ENCODE measurements at regions not wholly inside any gene's neighbourhood (a gene's known extent, or its start where the extent isn't known, plus 50 kb on each side); places are given as distances from the start of the nearest gene placed in this dataset.
A peak's percentile ranks its signal among the peaks of the same experiment; 100 is the strongest.

DNA sequence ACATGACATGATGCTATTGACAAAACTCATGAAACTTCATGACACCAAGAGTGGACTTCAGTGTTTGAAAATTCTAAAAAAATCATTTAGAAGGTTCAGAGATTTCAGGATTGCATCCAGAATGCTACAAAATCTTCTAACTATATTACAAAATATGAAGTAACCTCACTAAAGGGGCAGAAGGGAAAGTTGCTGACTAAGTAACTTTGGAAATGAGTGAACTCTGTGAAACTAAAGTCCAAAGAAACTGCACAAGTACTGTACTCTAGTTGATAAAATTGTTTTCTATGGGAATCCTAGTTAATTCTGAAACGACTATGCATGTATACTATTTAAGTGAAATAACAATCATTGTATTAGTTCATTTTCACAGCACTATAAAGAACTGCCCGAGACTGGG lies 184.4 kb downstream of the LYPLAL1 start:
- WGBS, 4 donors: 89 to 97% (median 95%) methylated on average over 2 of the region's 2 CpGs
- Histone ChIP-seq H3K36me3 (no peaks in the 10 kb centered on the region), H3K4me1 (no peaks in the 10 kb centered on the region), H3K27me3 (no peaks in the 10 kb centered on the region), H3K27ac (no peak overlapping the region), H3K9me3 (no peaks in the 10 kb centered on the region), H3K4me3 (no peak overlapping the region)
- intact Hi-C loops (cut with DNase I): no loop called here
- TF ChIP-seq POLR2A (IDR thresholded peaks at IDR 0.05): no peak
- TF ChIP-seq, protein P1, sequence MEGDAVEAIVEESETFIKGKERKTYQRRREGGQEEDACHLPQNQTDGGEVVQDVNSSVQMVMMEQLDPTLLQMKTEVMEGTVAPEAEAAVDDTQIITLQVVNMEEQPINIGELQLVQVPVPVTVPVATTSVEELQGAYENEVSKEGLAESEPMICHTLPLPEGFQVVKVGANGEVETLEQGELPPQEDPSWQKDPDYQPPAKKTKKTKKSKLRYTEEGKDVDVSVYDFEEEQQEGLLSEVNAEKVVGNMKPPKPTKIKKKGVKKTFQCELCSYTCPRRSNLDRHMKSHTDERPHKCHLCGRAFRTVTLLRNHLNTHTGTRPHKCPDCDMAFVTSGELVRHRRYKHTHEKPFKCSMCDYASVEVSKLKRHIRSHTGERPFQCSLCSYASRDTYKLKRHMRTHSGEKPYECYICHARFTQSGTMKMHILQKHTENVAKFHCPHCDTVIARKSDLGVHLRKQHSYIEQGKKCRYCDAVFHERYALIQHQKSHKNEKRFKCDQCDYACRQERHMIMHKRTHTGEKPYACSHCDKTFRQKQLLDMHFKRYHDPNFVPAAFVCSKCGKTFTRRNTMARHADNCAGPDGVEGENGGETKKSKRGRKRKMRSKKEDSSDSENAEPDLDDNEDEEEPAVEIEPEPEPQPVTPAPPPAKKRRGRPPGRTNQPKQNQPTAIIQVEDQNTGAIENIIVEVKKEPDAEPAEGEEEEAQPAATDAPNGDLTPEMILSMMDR (IDR thresholded peaks at IDR 0.05): no peak
- ATAC-seq (no peak), DNase-seq (no peak)

DNA sequence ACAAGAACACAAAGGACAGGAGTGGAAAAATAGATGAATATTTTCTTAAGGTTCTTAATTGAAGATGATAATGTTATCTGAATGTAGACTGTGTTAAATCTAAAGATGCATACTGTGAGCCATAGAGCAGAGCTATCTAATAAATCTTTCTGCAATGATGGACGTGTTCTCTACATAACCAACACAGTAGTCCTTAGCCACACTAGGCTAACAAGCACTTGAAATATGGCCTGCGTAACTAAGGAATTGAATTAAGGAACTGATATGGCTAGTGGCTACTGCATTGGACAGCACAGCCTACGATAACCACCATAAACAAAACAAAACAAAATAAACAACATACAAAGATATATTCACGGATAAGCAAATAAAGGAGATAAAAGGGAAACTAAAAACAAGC lies 181.3 kb downstream of the LYPLAL1 start:
- ATAC-seq: no peak
- Histone ChIP-seq H3K4me1 (peaks cover 0 to 12% (median 0%) of the 10 kb centered on the region in 12 donors), H3K9me3 (no peaks in the 10 kb centered on the region), H3K27me3 (no peaks in the 10 kb centered on the region), H3K36me3 (no peaks in the 10 kb centered on the region), H3K4me3 (no peak overlapping the region), H3K27ac (no peak overlapping the region)
- no peak for DNase-seq
- TF ChIP-seq, protein P1 (IDR thresholded peaks at IDR 0.05): no peak
- TF ChIP-seq POLR2A (IDR thresholded peaks at IDR 0.05): no peak
- intact Hi-C loops (cut with DNase I): no loop called here
- WGBS, 4 donors: 89 to 94% (median 90%) methylated on average over 4 of the region's 4 CpGs

DNA sequence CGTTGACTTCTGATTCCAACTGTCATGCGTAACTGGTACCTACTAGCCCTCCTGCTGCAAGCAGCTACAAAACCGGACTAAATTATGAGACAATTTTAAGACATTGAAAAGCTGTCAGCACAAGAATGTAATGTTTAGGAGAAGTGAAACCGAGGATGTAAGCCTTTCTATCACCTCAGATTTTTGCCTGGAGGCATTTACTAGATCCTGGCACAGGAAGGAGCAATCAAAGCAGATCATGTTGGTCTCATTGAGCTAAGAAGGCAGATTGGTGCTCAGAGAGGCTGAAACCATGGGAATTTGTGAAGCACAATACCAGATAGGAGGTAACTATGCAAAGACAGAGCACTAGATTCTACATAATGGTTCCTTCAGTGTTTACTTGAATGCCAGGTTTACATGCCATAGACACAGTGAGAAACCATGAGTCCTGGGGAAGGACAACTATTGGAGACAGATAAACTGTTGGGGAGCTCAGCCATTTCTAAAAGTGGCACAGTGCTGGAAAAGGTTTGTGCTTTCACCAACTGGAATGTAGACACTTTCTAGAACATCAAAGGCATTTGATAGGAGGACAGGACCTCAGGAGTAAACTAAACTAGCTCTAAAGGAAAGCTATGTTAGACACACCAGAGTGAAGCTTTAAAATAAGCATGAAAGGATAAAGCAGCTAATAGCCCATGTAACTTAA lies 179.4 kb downstream of the LYPLAL1 start:
- intact Hi-C loops (cut with DNase I): no loop called here
- Histone ChIP-seq H3K9me3 (no peaks in the 10 kb centered on the region), H3K4me3 (no peak overlapping the region), H3K27ac (no peak overlapping the region), H3K4me1 (peaks cover 0 to 23% (median 5%) of the 10 kb centered on the region in 12 donors), H3K27me3 (no peaks in the 10 kb centered on the region), H3K36me3 (no peaks in the 10 kb centered on the region)
- ATAC-seq (peak in 1 of 4 donors; percentile 54), DNase-seq (no peak)
- no peak for TF ChIP-seq POLR2A (IDR thresholded peaks at IDR 0.05)
- TF ChIP-seq, protein P1 (IDR thresholded peaks at IDR 0.05): no peak
- 80 to 92% (median 87%) methylated on average over 4 of the region's 4 CpGs for WGBS, 4 donors

DNA sequence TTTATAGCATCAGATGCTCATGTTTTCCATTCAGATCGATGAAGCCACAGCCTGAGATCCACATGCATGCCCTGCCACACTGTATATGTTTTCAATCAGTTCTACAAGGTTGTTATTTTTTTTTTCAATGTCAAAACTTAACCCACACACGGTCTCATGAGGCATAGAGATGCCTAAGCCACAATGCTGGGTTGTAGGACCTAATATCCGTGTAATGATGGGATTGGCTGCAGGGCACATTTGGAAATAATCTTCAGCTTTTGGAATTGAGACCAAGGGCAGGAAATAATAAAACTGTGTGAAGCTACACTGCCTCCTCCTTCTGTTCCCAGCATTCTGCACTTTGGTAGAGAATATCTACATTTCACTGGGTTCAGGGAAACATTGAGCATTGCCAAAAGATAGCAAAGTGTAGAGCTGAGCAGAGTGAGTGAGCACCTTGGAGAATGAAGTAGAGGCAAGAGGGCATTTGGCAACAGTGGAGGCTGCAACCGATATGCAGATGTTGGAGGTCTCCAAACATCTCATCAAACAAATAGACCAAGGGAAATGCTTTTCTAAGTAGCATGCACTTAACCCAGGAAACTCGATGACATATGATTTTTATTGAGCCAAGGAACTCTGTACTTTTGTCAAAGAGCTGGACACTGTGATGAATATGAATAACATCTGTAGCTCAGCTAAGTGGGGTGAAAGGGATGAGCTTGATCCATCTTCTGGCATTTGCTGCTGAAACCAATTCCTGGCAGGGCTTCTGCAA lies 176.7 kb downstream of the LYPLAL1 start:
- whole genome bisulfite sequencing, 4 donors: 72 to 82% (median 78%) methylated on average over 5 of the region's 5 CpGs
- no peaks in the 10 kb centered on the region for H3K36me3 ChIP-seq
- peaks cover 0 to 34% (median 12%) of the 10 kb centered on the region in 12 donors for H3K4me1 ChIP-seq
- ATAC-seq (no peak), DNase-seq (no peak)
- no peak for TF ChIP-seq POLR2A (IDR thresholded peaks at IDR 0.05)
- TF ChIP-seq, protein P1 (IDR thresholded peaks at IDR 0.05): no peak
- H3K27me3 ChIP-seq: no peaks in the 10 kb centered on the region
- intact Hi-C loops (cut with DNase I): no loop called here
- H3K9me3 ChIP-seq: peaks cover 0 to 16% (median 4%) of the 10 kb centered on the region in 12 donors
- no peak overlapping the region for H3K27ac ChIP-seq
- H3K4me3 ChIP-seq: no peak overlapping the region

Measured in heart left ventricle (tissue), 16 donors.